Thoracic aorta (tissue), 2 donors: ENCODE measurements at regions not wholly inside any gene's neighbourhood (a gene's known extent, or its start where the extent isn't known, plus 50 kb on each side); places are given as distances from the start of the nearest gene placed in this dataset.

ENCODE experiments used
- ATAC-seq: fragments of 150-250 bp; one replicate; pipeline ENCODE4 v1.8.0; 2017; ENCODE audit warnings: low read depth; ENCODE audit not compliant: insufficient number of reproducible peaks, low FRiP score
- DNase-seq: peaks from one replicate; pipeline ENCODE4 v3.0.0-alpha.2; 2020; ENCODE audit warnings: low spot score
- H3K27ac ChIP-seq, 2 donors: fragments of 200-600 bp; sonication (generic); 1 replicate in 1 of 2; 2 replicates in 1 of 2; pipeline ENCODE4 v1.5.1; 2016; ENCODE audit warnings: mild to moderate bottlenecking in 2 of 2, moderate library complexity in 2 of 2
- H3K27me3 ChIP-seq: fragments of 200-600 bp; sonication (generic); replicated peaks from 2 replicates; pipeline ENCODE4 v1.6.0; 2016; ENCODE audit warnings: mild to moderate bottlenecking; ENCODE audit not compliant: insufficient read depth
- H3K36me3 ChIP-seq: fragments of 200-600 bp; sonication (generic); one replicate; pipeline ENCODE4 v1.5.1; 2016
- H3K4me1 ChIP-seq, 2 donors: fragments of 200-600 bp; sonication (generic); 1 replicate in 1 of 2; 2 replicates in 1 of 2; pipeline versions ENCODE4 v1.5.1 to v1.6.0; 2016; ENCODE audit warnings: low read depth in 2 of 2, mild to moderate bottlenecking in 1 of 2; ENCODE audit not compliant: control insufficient read depth in 1 of 2
- H3K4me3 ChIP-seq: fragments of 200-600 bp; sonication (generic); 2 replicates; pipeline ENCODE4 v1.5.1; 2016; ENCODE audit warnings: mild to moderate bottlenecking
- H3K9me3 ChIP-seq: fragments of 200-600 bp; sonication (generic); 2 replicates; pipeline ENCODE4 v1.5.1; 2016
- CTCF ChIP-seq: fragments of 200-600 bp; sonication (generic); IDR thresholded peaks from one replicate; pipeline ENCODE4 v1.5.1; 2019; ENCODE audit warnings: antibody characterized with exemption

DNA sequence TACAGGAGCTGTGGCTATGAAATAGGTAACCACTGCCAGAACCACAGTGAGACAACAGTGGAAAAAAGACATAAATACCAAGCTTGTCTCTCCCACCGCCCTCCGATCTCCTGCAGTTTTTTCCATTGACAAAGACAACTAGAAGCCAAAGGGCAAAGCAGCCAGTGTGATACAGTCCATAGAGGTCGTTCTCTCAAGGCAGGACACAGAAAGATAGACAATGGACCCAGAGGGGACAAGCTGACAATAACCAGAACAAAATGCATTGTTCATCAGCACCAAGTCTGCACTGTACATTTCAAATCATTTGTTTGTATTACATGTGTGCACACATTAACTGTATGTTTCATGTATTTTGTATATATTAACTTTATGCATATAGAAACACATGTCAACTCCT, 233.0 kb upstream of the NOL4 start:
- H3K27ac ChIP-seq: no peak overlapping the region
- no peak for TF ChIP-seq CTCF
- no peak overlapping the region for H3K4me3 ChIP-seq
- no peaks in the 10 kb centered on the region for H3K36me3 ChIP-seq
- no peaks in the 10 kb centered on the region for H3K9me3 ChIP-seq
- no peaks in the 10 kb centered on the region for H3K4me1 ChIP-seq
- H3K27me3 ChIP-seq: no peaks in the 10 kb centered on the region
- ATAC-seq: no peak
- DNase-seq: no peak

DNA sequence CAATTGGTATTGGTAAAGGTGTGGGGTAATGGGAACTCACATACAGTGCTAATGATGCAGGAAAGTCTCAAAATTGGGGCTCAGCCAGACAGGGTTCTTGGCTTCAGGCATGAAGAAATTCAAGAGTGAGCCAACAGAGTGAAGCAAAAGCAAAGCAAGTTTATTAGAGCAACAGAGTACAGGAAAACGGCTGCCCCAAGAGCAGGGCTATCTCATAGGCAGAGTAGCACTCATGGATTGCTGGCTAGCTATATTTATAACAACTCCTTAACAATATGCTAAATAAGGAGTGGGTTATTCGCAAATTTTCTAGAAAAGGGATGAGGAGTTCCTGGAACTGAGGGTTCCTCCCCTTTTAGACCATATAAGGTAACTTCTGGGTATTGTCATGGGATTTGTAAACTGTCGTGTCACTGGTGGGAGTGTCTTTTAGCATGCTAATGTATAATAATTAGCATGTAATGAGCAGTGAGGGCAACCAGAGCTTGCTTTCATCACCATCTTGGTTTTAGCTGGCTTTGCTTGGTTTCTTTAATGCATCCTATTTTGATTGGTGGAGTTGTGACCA, 233.8 kb upstream of the NOL4 start:
- Histone ChIP-seq H3K4me3 (no peak overlapping the region), H3K4me1 (no peaks in the 10 kb centered on the region), H3K9me3 (no peaks in the 10 kb centered on the region), H3K36me3 (no peaks in the 10 kb centered on the region), H3K27ac (no peak overlapping the region), H3K27me3 (no peaks in the 10 kb centered on the region)
- TF ChIP-seq CTCF: no peak
- ATAC-seq (peak; percentile 60), DNase-seq (no peak)

GRCh38 chr18:34461266-34461665, 236.6 kb upstream of the NOL4 start:
- no peak for ATAC-seq
- Histone ChIP-seq H3K4me3 (no peak overlapping the region), H3K27me3 (no peaks in the 10 kb centered on the region), H3K4me1 (no peaks in the 10 kb centered on the region), H3K36me3 (no peaks in the 10 kb centered on the region), H3K9me3 (no peaks in the 10 kb centered on the region), H3K27ac (no peak overlapping the region)
- TF ChIP-seq CTCF: no peak
- no peak for DNase-seq

DNA sequence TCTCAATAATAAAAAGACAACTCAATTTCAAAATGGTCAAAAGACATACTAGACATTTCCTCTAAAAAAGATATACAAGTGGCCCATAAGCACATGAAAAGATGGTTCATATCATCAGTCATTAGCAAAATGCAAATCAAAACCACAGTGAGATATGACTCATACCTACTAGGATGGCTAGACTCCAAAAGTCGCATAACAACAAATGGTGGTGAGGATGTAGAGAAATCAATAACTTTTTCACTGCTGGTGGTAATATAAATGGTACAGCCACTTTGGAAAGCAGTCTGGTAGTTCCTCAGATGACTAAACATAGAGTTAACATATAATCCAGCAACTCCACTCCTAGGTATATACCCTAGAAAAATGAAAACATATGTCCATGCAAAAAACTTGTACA, 242.3 kb upstream of the NOL4 start:
- Histone ChIP-seq H3K36me3 (no peaks in the 10 kb centered on the region), H3K27me3 (no peaks in the 10 kb centered on the region), H3K4me1 (no peaks in the 10 kb centered on the region), H3K4me3 (no peak overlapping the region), H3K27ac (no peak overlapping the region), H3K9me3 (no peaks in the 10 kb centered on the region)
- TF ChIP-seq CTCF: no peak
- no peak for DNase-seq
- ATAC-seq: no peak

DNA sequence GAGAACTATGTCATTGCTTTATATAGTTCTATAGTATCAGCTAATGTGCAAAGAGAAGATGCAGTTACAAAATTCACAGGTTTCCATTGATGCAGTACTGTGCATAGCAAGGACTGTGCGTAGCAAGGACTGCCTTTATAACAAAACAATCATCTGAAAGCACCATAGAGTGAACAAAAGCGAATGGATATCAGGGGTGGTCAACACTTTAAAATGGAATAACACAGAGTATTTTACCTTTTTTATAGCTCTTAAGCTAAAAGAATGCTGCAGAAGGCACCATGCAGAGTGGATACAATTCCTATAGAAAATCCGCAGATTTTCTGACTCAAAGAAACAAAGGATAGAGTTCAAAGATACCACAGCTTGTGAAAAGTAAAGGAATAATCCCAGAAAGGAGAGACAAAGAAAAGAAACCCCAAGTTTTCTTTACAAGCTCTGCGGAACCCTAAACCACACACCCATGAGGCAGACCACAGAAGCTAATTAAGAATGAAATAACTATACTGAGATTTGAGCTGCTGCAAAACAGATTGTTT, 229.9 kb upstream of the DTNA start:
- H3K4me3 ChIP-seq: no peak overlapping the region
- ATAC-seq: no peak
- DNase-seq: no peak
- H3K27me3 ChIP-seq: no peaks in the 10 kb centered on the region
- no peak overlapping the region for H3K27ac ChIP-seq
- H3K9me3 ChIP-seq: no peaks in the 10 kb centered on the region
- H3K36me3 ChIP-seq: no peaks in the 10 kb centered on the region
- no peaks in the 10 kb centered on the region for H3K4me1 ChIP-seq
- TF ChIP-seq CTCF: no peak
